ENCODE measurements at regions not wholly inside any gene's neighbourhood (a gene's known extent, or its start where the extent isn't known, plus 50 kb on each side); places are given as distances from the start of the nearest gene placed in this dataset.

- Histone ChIP-seq H3K27me3 (replicated peaks in 1 of 2; ENCODE audit: control insufficient read depth in 2 of 2, insufficient read depth in 2 of 2, low read length in 1 of 2) (no peaks in the 10 kb centered on the region), H3K9me3 (replicated peaks; ENCODE audit: control insufficient read depth, insufficient read depth, low read length) (no peaks in the 10 kb centered on the region), H3K27ac (ENCODE audit: control insufficient read depth, insufficient read depth) (no peak overlapping the region), H3K4me2 (ENCODE audit: control insufficient read depth, insufficient read depth) (no peak overlapping the region), H3K4me1 (ENCODE audit: control insufficient read depth, insufficient read depth, low read length) (no peaks in the 10 kb centered on the region; the same call in 1 of the 2 replicates), H3K9ac (ENCODE audit: control insufficient read depth, insufficient read depth, low read length) (no peak overlapping the region), H3K36me3 (ENCODE audit: control insufficient read depth in 2 of 2, insufficient read depth in 2 of 2, low read length in 1 of 2) (no peaks in the 10 kb centered on the region), H3K79me2 (ENCODE audit: control insufficient read depth, insufficient read depth, low read length) (no peaks in the 10 kb centered on the region), H4K20me1 (ENCODE audit: control insufficient read depth, insufficient read depth) (no peaks in the 10 kb centered on the region), H2AFZ (ENCODE audit: control insufficient read depth, low read depth, low read length) (no peak overlapping the region), H3K4me3 (no peak overlapping the region)
- no peak for TF ChIP-seq ZBTB11 (CRISPR knock-in tag; IDR thresholded peaks at IDR 0.05)
- TF ChIP-seq ZNF217 (IDR thresholded peaks at IDR 0.05) = no peak
- TF ChIP-seq SREBF1 (IDR thresholded peaks at IDR 0.05; ENCODE audit: low read length) = no peak
- no peak for TF ChIP-seq GABPA (IDR thresholded peaks at IDR 0.05; ENCODE audit: low read depth)
- no peak for TF ChIP-seq ATF3 (IDR thresholded peaks at IDR 0.05; ENCODE audit: borderline replicate concordance, extremely low read depth, low read depth, low read length)
- TF ChIP-seq RCOR1 (conservative IDR thresholded peaks at IDR 0.05; ENCODE audit: low read depth, low read length) = no peak
- no peak for TF ChIP-seq HDGF (IDR thresholded peaks at IDR 0.05)
- no peak for TF ChIP-seq STAT3 (IDR thresholded peaks at IDR 0.05; ENCODE audit: low read depth, low read length)
- TF ChIP-seq SP1 (IDR thresholded peaks at IDR 0.05; ENCODE audit: low read depth, low read length) = no peak
- no peak for TF ChIP-seq PAX8 (IDR thresholded peaks at IDR 0.05)
- TF ChIP-seq ZNF622 (IDR thresholded peaks at IDR 0.05) = no peak
- no peak for TF ChIP-seq TBL1XR1 (IDR thresholded peaks at IDR 0.05; ENCODE audit: low read depth, low read length)
- TF ChIP-seq CEBPB (IDR thresholded peaks at IDR 0.05; ENCODE audit: borderline replicate concordance in 1 of 2, low read depth in 2 of 2, low read length in 2 of 2) = no peak
- no peak for TF ChIP-seq TARDBP (IDR thresholded peaks at IDR 0.05; ENCODE audit: borderline replicate concordance)
- TF ChIP-seq MXI1 (IDR thresholded peaks at IDR 0.05; ENCODE audit: low read depth, low read length) = no peak
- TF ChIP-seq JUND (IDR thresholded peaks at IDR 0.05; ENCODE audit: low read depth, low read length) = no peak
- no peak for TF ChIP-seq IKZF2 (IDR thresholded peaks at IDR 0.05)
- no peak for TF ChIP-seq SUZ12 (IDR thresholded peaks at IDR 0.05; ENCODE audit: unreplicated experiment)
- TF ChIP-seq ELK1 (IDR thresholded peaks at IDR 0.05; ENCODE audit: low read depth, low read length) = no peak
- no TSS peak for BruUV-seq (replicated peaks)
- intact Hi-C loops (cut with micrococcal nuclease; ENCODE audit: unreplicated experiment) (no loop called here), in situ Hi-C loops (cut with MboI) (no loop called here)
- CTCF ChIA-PET = no interaction called here
- ATAC-seq (no peak), FAIRE-seq (no peak), DNase-seq (ENCODE audit: low read depth, low spot score) (no peak)
- SMC1A ChIA-PET (ENCODE audit: uncharacterized antibody, unreplicated experiment) = no interaction called here
- RAD21 ChIA-PET (ENCODE audit: unreplicated experiment) = no interaction called here
- POLR2A ChIA-PET = no interaction called here
- 0% methylated on average over 2 of the region's 2 CpGs for WGBS (ENCODE audit: insufficient coverage, insufficient replicate concordance, low lambda C conversion rate, missing lambda C conversion rate)
These were observed 431.0 kb downstream of the ENC1 start for GRCh38 chr5:74209571-74209970.
